Type B pancreatic cell (in vitro differentiated cells): ENCODE measurements at regions not wholly inside any gene's neighbourhood (a gene's known extent, or its start where the extent isn't known, plus 50 kb on each side); places are given as distances from the start of the nearest gene placed in this dataset.

Source experiments
- DNase-seq: peaks from one replicate; pipeline ENCODE4 v3.0.0; 2021; ENCODE audit warnings: mixed read lengths; ENCODE audit not compliant: unreplicated experiment; ENCODE audit errors: extremely low spot score
- H3K27ac Mint-ChIP-seq: 2 replicates; pipeline ENCODE4 v1.8.0; 2021; ENCODE audit warnings: mild to moderate bottlenecking, mixed read lengths
- H3K27me3 Mint-ChIP-seq: 2 replicates; pipeline ENCODE4 v1.8.0; 2021; ENCODE audit warnings: mixed read lengths
- H3K36me3 Mint-ChIP-seq: 2 replicates; pipeline ENCODE4 v1.8.0; 2021; ENCODE audit warnings: mixed read lengths
- H3K4me1 Mint-ChIP-seq: one replicate; pipeline ENCODE4 v1.8.0; 2021; ENCODE audit warnings: mixed read lengths; ENCODE audit not compliant: unreplicated experiment
- H3K4me3 Mint-ChIP-seq: 2 replicates; pipeline ENCODE4 v1.8.0; 2021; ENCODE audit warnings: mild to moderate bottlenecking, mixed read lengths
- H3K9me3 Mint-ChIP-seq: 2 replicates; pipeline ENCODE4 v1.8.0; 2021; ENCODE audit warnings: mixed read lengths
- TF ChIP-seq, protein P1 (sequence below): fragments of 200-600 bp; sonication (generic); conservative IDR thresholded peaks from 2 replicates; pipeline ENCODE4 v1.5.0; 2021; ENCODE audit warnings: antibody characterized with exemption, mild to moderate bottlenecking

DNA sequence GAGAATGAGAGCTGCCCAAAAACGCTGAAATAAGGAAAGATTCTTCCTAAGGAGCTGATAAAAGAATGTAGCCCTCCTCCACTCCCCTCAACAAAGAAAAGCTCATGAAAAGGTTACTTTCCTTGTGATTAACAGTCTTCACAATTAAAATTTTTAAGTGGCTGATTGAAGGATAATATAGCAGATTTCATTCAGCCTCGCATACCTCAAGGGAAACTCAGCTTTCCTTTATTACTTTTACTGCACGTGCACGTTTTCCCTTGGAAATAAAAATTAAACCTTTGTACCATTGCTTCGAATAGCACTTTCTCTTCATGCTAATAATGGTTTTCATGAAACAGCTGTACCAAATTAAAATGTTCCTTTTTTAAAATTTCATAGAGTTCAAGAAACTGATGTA is 234.0 kb upstream of the GRAMD2B start:
- peaks cover 7% of the 10 kb centered on the region for H3K9me3 Mint-ChIP-seq
- no peaks in the 10 kb centered on the region for H3K36me3 Mint-ChIP-seq
- no peaks in the 10 kb centered on the region for H3K4me1 Mint-ChIP-seq
- TF ChIP-seq, protein P1, sequence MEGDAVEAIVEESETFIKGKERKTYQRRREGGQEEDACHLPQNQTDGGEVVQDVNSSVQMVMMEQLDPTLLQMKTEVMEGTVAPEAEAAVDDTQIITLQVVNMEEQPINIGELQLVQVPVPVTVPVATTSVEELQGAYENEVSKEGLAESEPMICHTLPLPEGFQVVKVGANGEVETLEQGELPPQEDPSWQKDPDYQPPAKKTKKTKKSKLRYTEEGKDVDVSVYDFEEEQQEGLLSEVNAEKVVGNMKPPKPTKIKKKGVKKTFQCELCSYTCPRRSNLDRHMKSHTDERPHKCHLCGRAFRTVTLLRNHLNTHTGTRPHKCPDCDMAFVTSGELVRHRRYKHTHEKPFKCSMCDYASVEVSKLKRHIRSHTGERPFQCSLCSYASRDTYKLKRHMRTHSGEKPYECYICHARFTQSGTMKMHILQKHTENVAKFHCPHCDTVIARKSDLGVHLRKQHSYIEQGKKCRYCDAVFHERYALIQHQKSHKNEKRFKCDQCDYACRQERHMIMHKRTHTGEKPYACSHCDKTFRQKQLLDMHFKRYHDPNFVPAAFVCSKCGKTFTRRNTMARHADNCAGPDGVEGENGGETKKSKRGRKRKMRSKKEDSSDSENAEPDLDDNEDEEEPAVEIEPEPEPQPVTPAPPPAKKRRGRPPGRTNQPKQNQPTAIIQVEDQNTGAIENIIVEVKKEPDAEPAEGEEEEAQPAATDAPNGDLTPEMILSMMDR = no peak
- H3K27me3 Mint-ChIP-seq = peaks cover 4% of the 10 kb centered on the region
- no peak overlapping the region for H3K27ac Mint-ChIP-seq
- no peak overlapping the region for H3K4me3 Mint-ChIP-seq
- no peak for DNase-seq

DNA sequence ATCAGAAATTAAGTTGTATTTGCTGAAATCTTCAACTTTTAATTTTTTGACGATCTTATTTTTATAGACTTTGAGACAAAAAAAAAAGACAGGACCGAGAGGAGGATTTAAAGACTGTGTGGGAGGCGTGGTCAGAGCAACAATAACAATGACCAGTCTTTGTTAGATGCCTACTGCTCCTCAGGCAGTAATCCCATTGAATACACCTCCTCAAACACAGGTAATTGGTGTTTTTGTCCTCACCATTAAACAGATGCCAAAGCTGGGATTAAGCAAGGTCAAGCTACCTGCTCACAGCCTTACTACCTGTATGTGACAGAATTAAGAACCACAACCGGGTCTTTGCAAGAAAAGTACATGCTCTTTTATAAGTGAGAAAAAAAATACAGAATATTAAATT is 233.3 kb upstream of the GRAMD2B start:
- DNase-seq = no peak
- Mint-ChIP-seq H3K4me1 (no peaks in the 10 kb centered on the region), H3K27ac (no peak overlapping the region), H3K27me3 (peaks cover 4% of the 10 kb centered on the region), H3K9me3 (peaks cover 7% of the 10 kb centered on the region), H3K4me3 (no peak overlapping the region), H3K36me3 (no peaks in the 10 kb centered on the region)
- TF ChIP-seq, protein P1 = no peak

- H3K9me3 Mint-ChIP-seq = no peaks in the 10 kb centered on the region
- no peaks in the 10 kb centered on the region for H3K4me1 Mint-ChIP-seq
- TF ChIP-seq, protein P1 = no peak
- H3K27me3 Mint-ChIP-seq = peaks cover 4% of the 10 kb centered on the region
- H3K36me3 Mint-ChIP-seq = no peaks in the 10 kb centered on the region
- H3K4me3 Mint-ChIP-seq = no peak overlapping the region
- H3K27ac Mint-ChIP-seq = no peak overlapping the region
- no peak for DNase-seq
Measured at GRCh38 chr5:126192226-126192625, 231.0 kb upstream of the GRAMD2B start.

DNA sequence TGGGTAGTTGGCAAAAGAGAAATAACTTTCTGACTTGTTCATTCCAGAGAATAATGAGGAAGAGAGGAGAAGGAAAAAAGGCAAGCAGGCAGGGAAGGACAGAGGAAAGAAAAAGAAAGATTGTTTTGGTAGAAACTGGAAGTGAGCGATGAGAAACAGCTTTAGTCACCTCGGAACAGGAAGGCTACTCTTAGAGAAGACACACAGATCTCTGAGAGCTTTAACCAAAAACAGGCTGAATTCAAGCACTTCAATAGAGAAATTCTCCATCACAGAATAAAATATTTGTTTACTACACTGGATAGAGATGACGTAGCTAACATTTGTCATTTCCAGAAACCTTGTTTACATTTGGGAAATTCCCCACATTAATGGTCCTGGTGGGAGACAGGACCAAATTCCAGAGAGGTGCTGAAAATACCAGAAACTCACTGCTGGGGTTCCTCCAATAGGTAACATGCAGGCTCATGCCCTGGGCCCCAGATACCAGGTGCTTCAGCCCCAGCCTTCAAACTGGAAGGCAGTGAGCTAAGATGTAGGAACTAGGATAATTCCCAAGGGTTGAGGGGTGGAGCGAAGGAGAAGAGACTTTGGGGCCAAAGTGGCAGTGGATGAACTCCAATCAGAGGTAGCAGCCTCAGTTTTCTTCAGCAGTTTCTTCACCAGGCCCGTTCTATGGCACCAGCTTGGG is 227.7 kb upstream of the GRAMD2B start:
- no peak overlapping the region for H3K4me3 Mint-ChIP-seq
- peaks cover 24% of the 10 kb centered on the region for H3K4me1 Mint-ChIP-seq
- no peak for DNase-seq
- H3K9me3 Mint-ChIP-seq = no peaks in the 10 kb centered on the region
- peaks cover 4% of the 10 kb centered on the region for H3K27me3 Mint-ChIP-seq
- H3K27ac Mint-ChIP-seq = no peak overlapping the region
- H3K36me3 Mint-ChIP-seq = no peaks in the 10 kb centered on the region
- TF ChIP-seq, protein P1 = no peak

- Mint-ChIP-seq H3K36me3 (no peaks in the 10 kb centered on the region), H3K27me3 (peaks cover under 1% of the 10 kb centered on the region), H3K4me3 (no peak overlapping the region), H3K4me1 (peaks cover 24% of the 10 kb centered on the region), H3K9me3 (peaks cover 7% of the 10 kb centered on the region), H3K27ac (no peak overlapping the region)
- no peak for DNase-seq
- TF ChIP-seq, protein P1 = no peak
Measured at GRCh38 chr5:126198531-126198930, 224.7 kb upstream of the GRAMD2B start.
